Smooth muscle cell (in vitro differentiated cells): ENCODE measurements at regions not wholly inside any gene's neighbourhood (a gene's known extent, or its start where the extent isn't known, plus 50 kb on each side); places are given as distances from the start of the nearest gene placed in this dataset.
A peak's percentile ranks its signal among the peaks of the same experiment; 100 is the strongest.
"Not testable (repeated sequence)": the region's sequence is repeated elsewhere in the genome, so short reads cannot be mapped to it uniquely, and the experiment has no call there.

Experiments
- DNase-seq: peaks from one replicate; lab custom pipeline; 2025; ENCODE audit not compliant: unreplicated experiment; lab: John Stamatoyannopoulos, UW
- H2AFZ ChIP-seq: fragments of 200-600 bp; sonication (generic); 2 replicates; pipeline ENCODE4 v1.6.0; 2016; ENCODE audit warnings: antibody characterized with exemption, low read depth, mild to moderate bottlenecking
- H3F3A ChIP-seq: fragments of 200-600 bp; sonication (generic); 2 replicates; pipeline ENCODE4 v1.6.0; 2017; ENCODE audit warnings: antibody characterized with exemption, low read depth
- H3K27ac ChIP-seq: fragments of 200-600 bp; sonication (generic); 2 replicates; pipeline ENCODE4 v1.5.1; 2016; ENCODE audit warnings: low read depth, mild to moderate bottlenecking
- H3K27me3 ChIP-seq: fragments of 200-600 bp; sonication (generic); 2 replicates; pipeline ENCODE4 v1.6.1; 2016; ENCODE audit warnings: low read depth, mild to moderate bottlenecking
- H3K36me3 ChIP-seq: fragments of 200-600 bp; sonication (generic); 2 replicates; pipeline ENCODE4 v1.5.1; 2016; ENCODE audit warnings: low read depth
- H3K4me1 ChIP-seq: fragments of 200-600 bp; sonication (generic); 2 replicates; pipeline ENCODE4 v1.5.1; 2016; ENCODE audit warnings: low read depth
- H3K4me2 ChIP-seq: fragments of 200-600 bp; sonication (generic); 2 replicates; pipeline ENCODE4 v1.6.0; 2016; ENCODE audit warnings: mild to moderate bottlenecking
- H3K4me3 ChIP-seq: fragments of 200-600 bp; sonication (generic); 2 replicates; pipeline ENCODE4 v1.5.1; 2016; ENCODE audit warnings: mild to moderate bottlenecking
- H3K79me2 ChIP-seq: fragments of 200-600 bp; sonication (generic); 2 replicates; pipeline ENCODE4 v1.6.0; 2016; ENCODE audit warnings: low read depth, mild to moderate bottlenecking
- H3K9ac ChIP-seq: fragments of 200-600 bp; sonication (generic); 2 replicates; pipeline ENCODE4 v1.6.0; 2016; ENCODE audit warnings: low read depth
- H3K9me3 ChIP-seq: fragments of 200-600 bp; sonication (generic); replicated peaks from 2 replicates; pipeline ENCODE4 v1.5.1; 2016; ENCODE audit warnings: low read depth
- H4K20me1 ChIP-seq: fragments of 200-600 bp; sonication (generic); 2 replicates; pipeline ENCODE4 v1.6.0; 2016; ENCODE audit warnings: low read depth
- WGBS: methylation state at CpG from one replicate; pipeline ENCODE4 v1.1.7; 2016; ENCODE audit warnings: low lambda C conversion rate; 5-methylcytosine and 5-hydroxymethylcytosine counted together

- H3K4me3 ChIP-seq, H3K27ac ChIP-seq, H3K27me3 ChIP-seq, H3K4me2 ChIP-seq, H3K36me3 ChIP-seq, H3K9me3 ChIP-seq, H3K9ac ChIP-seq, H4K20me1 ChIP-seq, H3K79me2 ChIP-seq, H2AFZ ChIP-seq, H3K4me1 ChIP-seq, DNase-seq, H3F3A ChIP-seq: not testable (repeated sequence)
- WGBS = no CpG with 5 or more reads among the region's 67 CpGs
Measured at GRCh38 chr21:8399866-8400265, 2121.5 kb upstream of the TPTE start.

- not testable (repeated sequence) for H3K4me3 ChIP-seq, H4K20me1 ChIP-seq, H3K27ac ChIP-seq, H3K27me3 ChIP-seq, H3K9ac ChIP-seq, H3K4me1 ChIP-seq, H3F3A ChIP-seq, H3K79me2 ChIP-seq, H3K4me2 ChIP-seq, H3K9me3 ChIP-seq, DNase-seq, H2AFZ ChIP-seq, H3K36me3 ChIP-seq
- WGBS = no CpG with 5 or more reads among the region's 66 CpGs
Measured at GRCh38 chr21:8401799-8402198, 2119.6 kb upstream of the TPTE start.

GRCh38 chr21:8406331-8406730 is 2115.1 kb upstream of the TPTE start:
- H3F3A ChIP-seq, H4K20me1 ChIP-seq, H3K4me2 ChIP-seq, H3K4me1 ChIP-seq, H3K9ac ChIP-seq, H3K27me3 ChIP-seq, H3K27ac ChIP-seq, H3K36me3 ChIP-seq, DNase-seq, H2AFZ ChIP-seq, H3K9me3 ChIP-seq, H3K79me2 ChIP-seq, H3K4me3 ChIP-seq: not testable (repeated sequence)
- no CpG with 5 or more reads among the region's 15 CpGs for WGBS

GRCh38 chr21:8411139-8411671 is 2110.2 kb upstream of the TPTE start:
- not testable (repeated sequence) for H3K4me1 ChIP-seq, H3K9me3 ChIP-seq, DNase-seq, H3K4me3 ChIP-seq, H3K79me2 ChIP-seq, H3K27ac ChIP-seq, H3F3A ChIP-seq, H3K4me2 ChIP-seq, H3K27me3 ChIP-seq, H3K36me3 ChIP-seq, H2AFZ ChIP-seq, H3K9ac ChIP-seq, H4K20me1 ChIP-seq
- WGBS = 86% methylated on average over 1 of the region's 4 CpGs

GRCh38 chr21:8419925-8420560 is 2101.3 kb upstream of the TPTE start:
- H3K4me3 ChIP-seq, H3K9me3 ChIP-seq, H3K4me2 ChIP-seq, H3K36me3 ChIP-seq, H3K27me3 ChIP-seq, H3K79me2 ChIP-seq, H4K20me1 ChIP-seq, DNase-seq, H3K4me1 ChIP-seq, H3F3A ChIP-seq, H3K27ac ChIP-seq: not testable (repeated sequence)
- H2AFZ ChIP-seq = peak overlapping the region; percentile 0
- no CpG with 5 or more reads among the region's 2 CpGs for whole genome bisulfite sequencing
- H3K9ac ChIP-seq = peak overlapping the region; percentile 2

GRCh38 chr21:8427790-8428667 is 2093.4 kb upstream of the TPTE start:
- not testable (repeated sequence) for H3K4me3 ChIP-seq, DNase-seq, H4K20me1 ChIP-seq, H3K27me3 ChIP-seq, H3K4me1 ChIP-seq, H3K36me3 ChIP-seq, H3K9ac ChIP-seq, H3K9me3 ChIP-seq, H3F3A ChIP-seq, H2AFZ ChIP-seq, H3K27ac ChIP-seq, H3K79me2 ChIP-seq, H3K4me2 ChIP-seq
- no CpG with 5 or more reads among the region's 47 CpGs for WGBS

GRCh38 chr21:8428668-8429456 is 2092.5 kb upstream of the TPTE start:
- WGBS = no CpG with 5 or more reads among the region's 43 CpGs
- DNase-seq, H4K20me1 ChIP-seq: not testable (repeated sequence)

GRCh38 chr21:8434710-8435109 is 2086.7 kb upstream of the TPTE start:
- H3K4me1 ChIP-seq, H2AFZ ChIP-seq, H3K36me3 ChIP-seq, H3K4me2 ChIP-seq, H3F3A ChIP-seq, H4K20me1 ChIP-seq, H3K4me3 ChIP-seq, H3K9ac ChIP-seq, DNase-seq, H3K27me3 ChIP-seq, H3K9me3 ChIP-seq, H3K79me2 ChIP-seq, H3K27ac ChIP-seq: not testable (repeated sequence)
- no CpG with 5 or more reads among the region's 64 CpGs for WGBS

More at GRCh38 chr21:8428668-8429456, 2092.5 kb upstream of the TPTE start:
- H3F3A ChIP-seq, H3K9me3 ChIP-seq, H3K4me2 ChIP-seq, H3K4me1 ChIP-seq, H3K79me2 ChIP-seq, H3K27ac ChIP-seq, H3K36me3 ChIP-seq, H2AFZ ChIP-seq, H3K27me3 ChIP-seq, H3K4me3 ChIP-seq, H3K9ac ChIP-seq: not testable (repeated sequence)
